ENCODE measurements at regions not wholly inside any gene's neighbourhood (a gene's known extent, or its start where the extent isn't known, plus 50 kb on each side); places are given as distances from the start of the nearest gene placed in this dataset.

DNA sequence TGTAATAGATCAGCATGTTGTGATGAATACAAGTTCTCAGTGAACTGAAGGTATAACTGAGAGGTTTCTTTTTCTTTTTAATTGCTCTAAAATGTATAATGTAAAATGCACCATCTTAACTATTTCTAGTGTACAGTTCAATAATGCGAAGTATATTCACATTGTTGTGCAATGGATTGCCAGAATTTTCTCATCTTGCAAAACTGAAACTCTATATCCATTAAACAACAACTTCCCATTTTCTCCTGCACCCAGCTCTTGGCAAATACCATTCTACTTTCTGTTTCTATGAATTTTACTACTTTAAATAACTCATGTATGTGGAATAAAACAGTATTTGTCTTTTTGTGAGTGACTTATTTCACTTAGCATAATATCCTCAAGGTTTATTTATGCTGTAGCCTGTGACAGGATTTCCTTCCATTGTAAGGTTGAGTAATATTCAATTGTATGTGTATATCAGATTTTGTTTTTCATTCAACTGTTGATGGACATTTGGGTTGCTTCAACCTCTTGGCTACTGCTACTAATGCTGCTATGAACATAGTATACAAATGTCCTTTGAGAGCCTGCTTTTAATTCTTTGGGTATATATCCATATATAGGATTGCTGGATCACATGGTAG is 53.5 kb upstream of the NPFFR2 start:
- in situ Hi-C loops (cut with HindIII; ENCODE audit: low sequenced_read_pairs), result no loop called here
- no peak overlapping the region for H3K4me3 ChIP-seq (ENCODE audit: low read depth, low read length)
- no peak for DNase-seq (ENCODE audit: low read depth, low spot score)
- TF ChIP-seq, protein P1, sequence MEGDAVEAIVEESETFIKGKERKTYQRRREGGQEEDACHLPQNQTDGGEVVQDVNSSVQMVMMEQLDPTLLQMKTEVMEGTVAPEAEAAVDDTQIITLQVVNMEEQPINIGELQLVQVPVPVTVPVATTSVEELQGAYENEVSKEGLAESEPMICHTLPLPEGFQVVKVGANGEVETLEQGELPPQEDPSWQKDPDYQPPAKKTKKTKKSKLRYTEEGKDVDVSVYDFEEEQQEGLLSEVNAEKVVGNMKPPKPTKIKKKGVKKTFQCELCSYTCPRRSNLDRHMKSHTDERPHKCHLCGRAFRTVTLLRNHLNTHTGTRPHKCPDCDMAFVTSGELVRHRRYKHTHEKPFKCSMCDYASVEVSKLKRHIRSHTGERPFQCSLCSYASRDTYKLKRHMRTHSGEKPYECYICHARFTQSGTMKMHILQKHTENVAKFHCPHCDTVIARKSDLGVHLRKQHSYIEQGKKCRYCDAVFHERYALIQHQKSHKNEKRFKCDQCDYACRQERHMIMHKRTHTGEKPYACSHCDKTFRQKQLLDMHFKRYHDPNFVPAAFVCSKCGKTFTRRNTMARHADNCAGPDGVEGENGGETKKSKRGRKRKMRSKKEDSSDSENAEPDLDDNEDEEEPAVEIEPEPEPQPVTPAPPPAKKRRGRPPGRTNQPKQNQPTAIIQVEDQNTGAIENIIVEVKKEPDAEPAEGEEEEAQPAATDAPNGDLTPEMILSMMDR (IDR thresholded peaks at IDR 0.05; ENCODE audit: low read depth, low read length), result no peak

DNA sequence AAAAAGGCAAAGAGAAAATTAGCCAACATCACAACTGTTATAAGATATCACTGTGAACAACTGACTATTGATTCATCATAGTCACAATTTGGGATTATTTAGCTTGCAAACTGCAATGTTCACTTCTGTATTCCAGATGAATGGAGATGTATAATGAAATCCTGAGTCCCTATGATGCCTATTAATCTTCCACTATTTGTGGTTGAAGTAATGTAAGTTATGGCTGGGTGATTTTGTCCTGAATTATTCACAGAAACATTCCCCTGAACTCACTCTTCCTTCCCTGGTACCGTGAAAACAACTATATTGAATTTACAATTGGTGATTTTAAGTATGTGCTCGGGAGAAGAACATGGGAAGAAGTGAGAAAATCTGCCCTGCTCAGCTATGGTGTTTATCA is 50.8 kb upstream of the NPFFR2 start:
- TF ChIP-seq, protein P1 (IDR thresholded peaks at IDR 0.05; ENCODE audit: low read depth, low read length), result no peak
- no peak for DNase-seq (ENCODE audit: low read depth, low spot score)
- in situ Hi-C loops (cut with HindIII; ENCODE audit: low sequenced_read_pairs), result no loop called here
- no peak overlapping the region for H3K4me3 ChIP-seq (ENCODE audit: low read depth, low read length)
